ENCODE measurements at regions not wholly inside any gene's neighbourhood (a gene's known extent, or its start where the extent isn't known, plus 50 kb on each side); places are given as distances from the start of the nearest gene placed in this dataset.

- no peak for DNase-seq (ENCODE audit: low read depth)
Observed at GRCh38 chr2:9738535-9739496, 104.5 kb upstream of the TAF1B start.

DNA sequence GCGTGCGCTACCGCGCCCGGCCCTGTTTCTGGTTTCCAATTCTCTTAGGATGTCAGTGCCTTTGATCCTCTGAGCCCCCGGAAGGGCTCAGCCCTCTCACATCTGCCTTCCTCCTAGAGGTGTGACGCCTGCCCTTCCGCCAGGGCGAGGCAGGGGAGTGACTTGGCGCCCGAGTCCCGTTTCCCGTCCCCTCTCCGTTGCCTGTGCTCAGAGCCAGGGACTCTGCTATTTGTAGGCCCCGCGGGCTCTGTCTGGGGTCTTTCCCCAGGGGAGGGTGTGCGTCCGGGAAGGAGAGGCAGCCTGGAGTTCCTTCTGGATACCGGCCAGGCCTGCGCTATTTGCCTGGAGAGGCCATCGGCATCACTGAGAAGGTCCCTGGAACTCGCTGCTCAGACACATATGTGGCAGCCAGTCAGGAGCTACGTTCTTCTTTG lies 103.7 kb upstream of the TAF1B start:
- no peak for DNase-seq (ENCODE audit: low read depth)

DNA sequence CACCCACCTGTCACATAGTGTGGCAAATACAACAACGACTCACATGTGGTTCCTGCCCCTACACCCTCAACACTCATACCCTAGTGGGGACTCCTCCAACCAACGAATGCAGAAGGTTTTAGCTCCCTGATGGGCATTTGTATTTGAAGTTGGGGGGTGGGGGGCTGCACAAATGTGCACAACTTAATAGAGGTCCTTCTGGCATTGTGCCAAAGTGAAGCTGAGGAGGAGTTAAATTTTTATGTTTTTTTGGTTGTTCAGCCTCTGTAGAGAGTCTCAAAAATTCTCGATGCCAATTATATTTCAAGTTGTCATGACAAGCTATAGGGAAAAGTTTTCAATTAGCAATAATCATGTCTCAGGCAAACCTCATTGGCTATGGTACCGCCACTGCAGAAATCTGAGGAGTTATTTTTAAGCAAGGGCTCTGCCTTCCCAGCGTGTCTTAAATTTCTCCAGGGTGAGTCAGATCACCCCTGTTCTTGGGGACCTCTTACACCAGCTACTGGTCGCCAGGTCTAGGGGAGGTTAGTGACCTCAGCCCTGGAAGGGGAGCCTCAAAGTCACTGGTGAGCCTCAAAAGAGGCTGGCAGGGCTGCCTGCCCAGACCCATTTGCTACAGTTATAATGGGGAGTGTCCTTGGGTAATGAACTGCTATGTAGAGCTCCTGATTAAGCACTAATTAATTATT lies 102.7 kb upstream of the TAF1B start:
- no peak for DNase-seq (ENCODE audit: low read depth)

- DNase-seq (ENCODE audit: low read depth), result no peak
Observed at GRCh38 chr2:9741110-9741509, 102.2 kb upstream of the TAF1B start.

- DNase-seq (ENCODE audit: low read depth), result no peak
Observed at GRCh38 chr2:9742601-9743000, 100.7 kb upstream of the TAF1B start.

GRCh38 chr2:9744256-9745004 lies 98.8 kb upstream of the TAF1B start:
- no peak for DNase-seq (ENCODE audit: low read depth)

- DNase-seq (ENCODE audit: low read depth), result no peak
Observed at GRCh38 chr2:9745153-9745899, 97.9 kb upstream of the TAF1B start.

DNA sequence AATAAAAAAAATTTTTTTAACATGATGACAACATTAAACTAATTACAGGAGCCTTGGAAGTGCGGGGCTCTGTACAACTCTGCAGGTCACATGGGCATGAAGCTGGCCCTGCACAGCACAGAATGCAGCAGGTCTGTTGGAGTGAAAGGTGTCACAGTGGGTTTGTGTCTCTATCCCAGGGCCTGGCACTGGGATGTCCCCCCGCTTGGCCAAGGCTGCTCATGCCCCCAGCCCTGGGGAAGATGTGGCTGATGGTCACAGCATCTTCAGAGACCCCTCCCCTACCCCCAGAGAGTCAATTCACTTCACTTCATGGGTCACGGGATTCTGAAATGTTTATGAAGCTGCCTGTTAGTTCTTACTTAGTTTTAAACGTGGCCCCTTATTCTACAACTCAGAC lies 95.9 kb upstream of the TAF1B start:
- DNase-seq (ENCODE audit: low read depth), result no peak

DNA sequence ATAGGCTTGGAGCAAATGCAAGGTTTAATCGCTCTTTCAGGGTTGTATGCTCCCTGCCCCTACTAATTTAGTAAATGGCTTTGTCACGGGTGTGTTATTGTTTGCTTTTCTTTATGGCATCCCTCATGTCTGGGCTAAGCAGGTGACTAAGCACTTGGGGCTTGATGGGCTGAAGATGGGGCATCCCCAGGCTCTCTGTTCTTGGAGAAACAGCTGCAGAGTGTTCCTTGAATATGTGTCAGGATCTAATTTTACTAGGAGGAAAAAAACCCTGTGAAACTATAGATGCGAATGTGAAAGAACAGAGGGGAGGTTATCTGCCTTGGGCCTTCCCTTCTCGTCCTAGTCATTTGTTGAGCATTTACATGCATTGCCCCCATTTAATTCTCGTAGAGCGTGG lies 94.7 kb upstream of the TAF1B start:
- DNase-seq (ENCODE audit: low read depth), result no peak

DNA sequence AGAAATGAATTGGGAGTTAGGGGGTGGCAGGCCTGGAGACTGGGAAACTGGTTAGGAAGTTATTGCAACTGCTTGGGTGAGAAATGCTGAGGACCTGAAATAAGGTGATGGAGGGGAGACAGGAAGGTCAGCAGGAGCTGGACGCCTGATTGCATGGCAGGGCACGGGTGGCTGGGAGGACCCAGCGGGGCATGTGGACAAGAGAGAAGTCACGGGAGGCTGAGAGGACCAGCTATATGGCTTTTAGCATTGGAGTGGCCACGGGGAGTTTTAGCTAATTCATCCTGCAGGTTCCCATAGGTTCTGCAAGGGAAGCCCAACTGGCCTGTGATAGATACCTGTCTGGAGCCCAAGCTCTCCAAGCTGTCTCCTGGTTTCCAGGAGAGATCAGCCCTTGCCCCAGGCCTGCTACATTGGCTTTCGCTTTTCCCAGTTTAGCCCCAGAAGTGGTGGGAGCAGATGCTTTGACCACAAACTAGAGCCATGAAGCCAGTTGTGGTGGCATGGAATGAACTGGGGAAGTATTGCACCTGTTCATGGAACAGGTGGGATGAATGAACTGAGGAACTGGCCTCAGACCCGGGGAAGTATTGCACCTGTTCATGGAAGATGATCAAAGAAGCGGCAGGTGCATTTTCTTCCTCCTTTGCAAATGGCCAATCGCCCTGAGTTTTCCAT lies 93.6 kb upstream of the TAF1B start:
- DNase-seq (ENCODE audit: low read depth), result no peak

DNA sequence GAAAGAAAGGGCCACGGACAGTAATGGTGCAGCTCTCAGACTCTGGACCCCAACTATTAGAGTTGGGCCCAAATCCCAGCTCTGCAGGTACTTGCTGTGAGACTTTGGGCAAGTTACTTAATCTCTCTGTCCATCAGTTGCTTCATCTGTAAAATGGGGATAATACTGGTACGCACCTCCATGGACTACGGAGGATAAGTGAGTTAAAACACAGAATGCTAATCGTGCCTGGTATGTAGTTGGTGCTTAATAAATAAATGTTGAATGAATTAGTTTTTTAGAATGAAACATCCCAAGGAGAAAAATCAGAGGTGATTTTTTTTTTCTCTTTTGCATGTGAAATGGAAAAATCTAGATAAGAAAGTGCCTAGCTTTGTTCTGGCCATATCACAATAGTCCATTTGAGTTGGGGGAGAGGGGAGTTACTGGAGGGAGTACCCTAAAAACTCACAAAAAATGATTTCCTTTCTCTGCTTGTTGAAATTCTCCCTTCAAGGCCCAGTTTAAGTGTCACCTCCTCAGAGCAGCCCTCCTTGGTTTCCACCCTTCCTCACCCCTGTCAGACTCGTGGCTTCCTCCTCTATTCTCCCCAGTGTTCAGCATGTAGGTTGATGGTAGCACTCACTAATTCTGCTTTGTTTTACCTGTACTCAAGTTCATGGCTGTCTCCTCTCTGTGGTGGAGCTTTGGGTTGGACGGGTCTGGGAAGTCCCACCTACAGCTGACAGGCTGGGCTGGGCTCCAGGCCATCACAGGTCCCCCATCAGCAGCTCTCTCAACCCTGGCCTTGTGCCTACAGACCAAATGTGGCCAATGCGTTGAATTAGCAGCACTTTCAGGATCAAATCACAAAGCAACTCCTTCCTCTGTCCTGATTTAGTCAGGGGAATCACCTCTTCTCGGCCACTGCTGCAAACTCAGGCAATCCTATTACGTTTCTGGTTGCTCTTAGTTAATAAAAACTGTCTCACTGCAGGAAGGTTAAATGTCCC lies 92.8 kb upstream of the TAF1B start:
- no peak for DNase-seq (ENCODE audit: low read depth)

DNA sequence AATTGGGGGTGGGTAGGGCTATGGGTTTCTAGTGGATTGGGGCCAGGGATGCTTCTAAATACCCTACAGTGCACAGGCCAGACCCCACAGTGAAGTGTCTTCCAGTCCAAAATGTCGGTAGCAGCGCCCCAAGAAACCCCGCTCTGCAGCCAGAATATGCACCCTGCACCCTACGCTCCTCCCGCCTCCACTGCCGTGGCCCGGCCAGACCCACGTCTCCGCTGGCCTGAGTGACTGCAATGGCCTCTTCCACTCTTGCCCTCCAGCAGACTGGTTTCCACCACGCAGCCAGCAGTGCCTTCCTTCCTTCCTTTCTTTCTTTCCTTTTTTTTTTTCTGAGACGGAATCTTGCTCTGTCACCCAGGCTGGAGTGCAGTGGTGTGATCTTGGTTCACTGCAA lies 91.4 kb upstream of the TAF1B start:
- no peak for DNase-seq (ENCODE audit: low read depth)

GRCh38 chr2:9752441-9753275 lies 90.6 kb upstream of the TAF1B start:
- no peak for DNase-seq (ENCODE audit: low read depth)

DNA sequence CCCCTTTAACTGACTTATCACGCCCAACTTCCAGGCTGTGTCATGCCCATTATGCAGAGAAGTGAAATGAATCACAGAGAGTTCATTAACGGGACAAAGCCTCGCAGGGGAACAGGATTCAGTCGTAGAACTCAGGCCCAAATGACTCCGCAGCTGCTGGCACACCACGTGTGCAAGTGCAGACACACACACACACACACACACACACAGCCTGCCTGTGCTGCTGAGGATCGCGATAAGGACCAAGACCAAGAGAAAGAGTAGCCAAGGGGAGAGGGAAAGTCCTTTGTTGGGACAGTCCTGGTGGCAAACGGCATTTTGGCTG lies 90.0 kb upstream of the TAF1B start:
- peak; percentile 90 for DNase-seq (ENCODE audit: low read depth)

DNA sequence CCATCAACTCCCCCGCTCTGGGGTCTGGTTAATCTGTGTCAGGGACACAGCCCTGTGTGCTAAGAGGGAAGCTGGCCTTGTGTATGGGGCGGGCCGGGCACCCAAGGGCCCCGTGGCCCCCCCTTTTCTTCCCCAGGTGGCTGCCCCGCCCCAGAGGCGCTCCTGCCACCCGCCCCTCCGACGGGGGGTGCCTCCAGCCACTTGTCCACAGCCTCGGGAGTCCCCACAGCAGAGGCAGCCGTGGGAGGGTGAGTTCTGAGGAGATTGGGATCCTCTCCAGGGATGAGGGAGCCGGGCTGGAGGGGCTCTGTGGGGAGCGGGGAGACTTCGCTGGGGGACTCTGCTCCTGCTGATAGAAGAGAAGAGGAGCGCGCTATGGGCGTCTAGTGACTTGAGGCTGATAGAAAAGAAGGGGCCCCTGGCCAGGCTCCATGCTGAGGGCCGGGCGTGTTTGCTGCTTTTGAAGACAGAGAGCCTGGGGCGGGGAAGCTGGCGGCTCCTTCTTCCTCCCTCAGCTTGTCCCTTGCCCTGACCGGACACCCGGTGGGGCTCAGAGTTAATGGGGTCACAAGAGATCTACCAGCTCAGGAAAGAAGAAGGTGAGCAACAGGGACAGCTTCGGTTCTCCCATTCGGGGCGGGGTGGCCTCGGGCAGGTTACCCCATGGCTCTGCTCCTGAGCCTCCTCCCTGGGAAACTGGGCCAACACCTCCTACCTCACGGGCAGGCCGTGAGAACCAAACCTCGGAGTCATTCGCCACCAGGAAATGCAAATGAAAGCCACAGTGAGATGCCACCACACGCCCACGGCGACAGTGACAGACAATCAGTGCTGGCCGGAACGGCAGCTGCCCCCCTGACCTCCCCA lies 89.4 kb upstream of the TAF1B start:
- DNase-seq (ENCODE audit: low read depth), result no peak

DNA sequence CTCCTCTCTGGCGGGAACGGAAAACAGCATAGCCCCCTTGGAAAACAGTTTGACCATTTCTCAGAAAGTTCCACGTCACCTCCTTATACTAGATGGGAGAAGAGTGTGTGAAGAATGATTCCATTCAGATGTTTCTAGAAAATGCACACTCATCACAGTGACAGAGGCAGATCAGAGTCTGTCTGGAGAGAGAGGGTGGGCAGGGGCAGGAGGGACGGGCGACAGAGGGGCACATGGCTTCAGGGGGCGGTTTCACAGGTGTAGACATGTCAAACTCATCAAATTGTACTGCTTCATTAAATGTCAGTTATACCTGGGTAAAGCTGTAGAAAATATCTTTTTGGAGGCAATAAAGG lies 88.8 kb upstream of the TAF1B start:
- DNase-seq (ENCODE audit: low read depth), result no peak

DNA sequence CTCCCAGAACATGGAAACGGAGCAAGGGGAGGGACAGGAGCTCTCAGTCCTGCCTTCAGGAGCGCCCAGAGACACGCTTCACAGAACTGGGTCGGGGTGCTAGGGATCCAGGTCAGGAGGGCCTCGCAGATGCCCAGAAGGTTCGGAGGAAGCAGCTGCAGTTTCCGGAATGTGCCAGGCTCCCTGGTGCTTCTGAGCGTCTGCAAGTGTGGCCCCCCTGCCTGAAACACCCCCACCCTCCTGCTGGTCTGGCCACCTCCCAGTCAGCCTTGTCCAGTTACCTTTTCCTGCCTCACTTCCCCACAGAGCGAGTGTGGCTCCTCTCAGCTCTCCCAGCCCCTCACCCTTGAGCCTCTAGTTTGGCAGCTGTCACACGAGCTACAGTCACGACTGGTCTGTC lies 88.3 kb upstream of the TAF1B start:
- no peak for DNase-seq (ENCODE audit: low read depth)

DNA sequence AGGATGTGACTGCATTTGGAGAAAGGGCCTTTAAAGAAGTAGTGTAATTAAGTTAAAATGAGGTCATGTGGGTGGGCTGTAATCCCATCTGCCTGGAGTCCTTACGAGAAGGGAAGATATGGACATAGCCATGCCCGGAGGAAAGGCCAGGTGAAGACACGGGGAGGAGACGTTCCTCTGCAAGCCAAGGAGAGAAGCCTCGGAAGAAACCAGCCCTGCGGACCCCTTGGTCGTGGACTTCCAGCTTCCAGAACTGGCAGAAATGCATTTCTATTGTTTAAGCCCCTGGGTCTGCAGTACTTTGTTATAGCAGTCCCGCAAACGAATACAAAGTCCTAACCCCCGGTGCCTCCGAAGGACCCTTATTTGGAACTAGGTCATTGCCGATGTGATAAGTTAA lies 87.6 kb upstream of the TAF1B start:
- no peak for DNase-seq (ENCODE audit: low read depth)
